ENCODE measurements at regions not wholly inside any gene's neighbourhood (a gene's known extent, or its start where the extent isn't known, plus 50 kb on each side); places are given as distances from the start of the nearest gene placed in this dataset.
"Not testable (repeated sequence)": the region's sequence is repeated elsewhere in the genome, so short reads cannot be mapped to it uniquely, and the experiment has no call there.

DNA sequence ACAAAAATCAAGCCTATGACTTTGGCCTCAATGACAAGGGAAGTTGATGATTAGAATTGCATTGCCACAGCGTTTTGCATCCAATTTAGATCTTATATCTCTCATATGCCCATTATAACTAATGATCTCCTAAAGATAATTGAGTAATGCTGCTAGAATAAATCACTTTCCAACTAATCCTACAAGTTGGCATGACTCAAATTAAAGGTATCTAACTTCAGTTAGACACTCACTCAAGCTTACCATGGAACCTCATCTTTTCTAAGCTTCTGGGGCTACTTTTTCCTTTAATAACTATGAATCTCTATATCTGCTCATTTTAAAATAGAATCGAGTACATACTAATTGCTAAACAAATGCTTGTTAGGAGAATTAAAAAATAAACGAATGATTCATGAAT, 427.8 kb downstream of the BTG1 start:
- DNase-seq: no peak

DNA sequence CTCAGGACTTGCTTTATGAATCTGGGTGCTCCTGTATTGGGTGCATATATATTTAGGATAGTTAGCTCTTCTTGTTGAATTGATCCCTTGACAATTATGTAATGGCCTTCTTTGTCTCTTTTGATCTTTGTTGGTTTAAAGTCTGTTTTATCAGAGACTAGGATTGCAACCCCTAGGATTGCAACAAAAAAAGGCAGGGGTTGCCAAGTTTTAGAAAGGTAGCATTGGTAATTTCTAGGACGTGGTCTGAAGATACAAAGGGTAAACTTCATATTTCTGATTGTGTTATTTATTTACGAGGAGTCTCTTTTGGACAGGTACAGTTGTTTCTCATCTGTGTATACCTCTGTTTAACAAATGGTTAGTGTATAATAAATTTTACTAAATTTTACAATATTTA, 433.7 kb downstream of the BTG1 start:
- not testable (repeated sequence) for DNase-seq

DNA sequence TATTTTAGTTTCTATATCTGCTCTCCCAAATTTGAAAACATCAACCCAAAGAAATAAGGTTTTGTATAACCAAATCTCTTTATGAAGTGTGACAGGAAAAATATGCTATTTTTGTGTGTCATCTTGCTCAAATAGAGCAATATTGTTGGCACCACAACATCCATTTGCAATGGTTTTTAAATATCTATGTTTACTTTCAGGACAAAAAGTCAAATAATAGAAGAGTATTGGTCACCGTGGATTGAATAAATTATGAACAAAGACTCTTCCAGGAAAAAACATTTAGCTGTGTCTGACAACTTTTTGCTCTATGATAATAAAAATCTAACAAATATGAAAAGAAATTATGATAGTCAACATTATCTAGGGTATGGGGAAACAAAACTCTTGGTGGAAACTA, 439.2 kb downstream of the BTG1 start:
- DNase-seq: no peak

DNA sequence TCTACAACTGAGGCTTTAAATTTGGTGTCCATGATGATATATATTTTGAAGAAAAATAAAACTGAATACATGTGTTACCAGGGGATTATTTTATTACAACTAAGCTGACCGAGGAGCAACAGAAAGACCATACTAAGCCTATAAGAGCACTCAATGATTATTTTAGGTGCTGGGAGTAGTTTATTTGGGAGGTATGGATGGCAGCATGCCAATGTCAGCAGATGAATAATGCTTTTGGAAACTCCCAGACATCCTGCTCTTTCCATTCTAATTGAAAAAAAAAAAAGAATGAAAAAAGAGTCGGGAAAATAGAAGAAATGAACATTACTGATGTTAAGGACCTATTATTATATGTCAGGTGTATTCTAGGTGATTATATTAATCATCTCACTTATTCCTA, 441.2 kb downstream of the BTG1 start:
- DNase-seq: no peak

DNA sequence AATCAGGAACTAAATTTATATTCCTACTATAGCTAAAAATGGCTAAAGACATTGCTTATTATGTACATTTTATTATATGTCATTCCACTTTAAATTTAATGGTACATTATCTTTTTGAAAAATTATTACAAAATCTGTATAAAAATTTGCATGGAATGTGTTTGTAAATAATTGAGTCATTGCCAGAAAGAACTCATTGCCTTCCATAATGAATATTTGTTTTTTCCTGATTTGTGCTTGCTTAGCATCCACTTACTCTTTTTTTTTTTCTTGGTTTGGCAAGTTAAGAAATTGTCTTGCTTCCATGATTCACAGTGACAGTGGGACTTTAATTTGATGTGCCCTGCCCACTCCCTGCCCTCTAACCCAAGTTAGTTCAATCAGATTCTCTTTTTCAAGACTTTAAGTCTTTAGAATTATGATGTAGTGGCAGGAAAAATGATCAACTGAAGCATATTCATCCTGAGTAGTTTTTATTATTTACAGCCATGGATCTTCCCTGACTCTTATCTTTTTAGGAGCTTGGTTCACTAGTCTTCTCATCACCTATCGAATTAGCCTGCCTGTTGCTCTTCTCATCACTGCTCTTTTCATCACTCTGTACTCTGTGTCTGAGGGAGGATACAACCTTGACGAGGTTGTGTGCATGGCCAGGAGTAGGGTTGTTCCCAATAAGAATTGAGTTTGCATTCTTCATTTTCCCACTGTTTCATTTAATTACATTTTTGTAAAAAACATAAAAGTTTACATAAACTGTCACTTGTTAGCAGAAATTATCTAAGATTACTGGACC, 442.0 kb downstream of the BTG1 start:
- DNase-seq: no peak

DNA sequence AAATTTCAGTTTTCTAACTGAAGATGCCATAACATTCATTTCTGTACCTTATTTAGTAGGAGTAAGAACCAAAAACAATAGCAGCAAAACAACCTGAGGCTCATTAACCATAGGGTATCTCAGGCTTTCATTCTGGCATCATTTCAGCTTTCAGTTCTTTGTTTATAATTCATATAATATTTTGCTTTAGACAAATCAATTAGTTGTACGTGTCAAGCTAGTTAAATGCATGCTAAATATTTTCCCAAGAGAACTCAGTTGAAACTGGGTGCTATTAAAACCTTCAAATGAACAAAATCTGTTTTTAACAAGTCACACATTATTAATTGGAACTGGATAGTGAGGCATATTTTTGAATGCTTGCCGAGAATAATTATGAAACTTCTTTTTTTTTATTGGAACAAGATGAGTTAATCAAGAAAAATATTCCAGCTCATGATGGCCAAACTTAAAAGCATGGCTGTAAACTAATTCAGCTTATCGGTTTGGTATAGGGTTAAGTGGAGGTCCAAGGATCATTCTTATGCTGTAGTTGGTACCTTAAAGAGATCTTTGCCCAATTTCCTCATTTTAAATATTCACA, 442.7 kb downstream of the BTG1 start:
- DNase-seq: no peak

DNA sequence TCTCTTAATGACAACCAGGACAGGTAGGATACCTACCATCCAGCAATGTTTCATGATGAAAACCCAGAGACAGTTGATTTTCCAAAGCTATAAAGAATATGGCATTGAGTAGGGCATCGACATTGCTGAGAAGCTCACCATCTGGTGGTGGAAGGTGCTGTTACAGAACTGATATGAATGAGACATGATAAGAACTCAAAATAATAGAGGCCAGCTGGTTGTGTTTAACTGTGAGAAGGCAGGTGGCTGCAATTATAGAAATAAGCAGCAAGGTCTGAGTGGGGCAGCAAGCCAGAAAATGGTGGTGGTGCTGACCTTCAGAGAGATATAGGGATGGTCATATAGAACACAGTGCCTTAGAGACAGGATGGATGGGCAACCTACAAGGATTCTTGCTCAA, 449.7 kb downstream of the BTG1 start:
- DNase-seq: peak; percentile 93

DNA sequence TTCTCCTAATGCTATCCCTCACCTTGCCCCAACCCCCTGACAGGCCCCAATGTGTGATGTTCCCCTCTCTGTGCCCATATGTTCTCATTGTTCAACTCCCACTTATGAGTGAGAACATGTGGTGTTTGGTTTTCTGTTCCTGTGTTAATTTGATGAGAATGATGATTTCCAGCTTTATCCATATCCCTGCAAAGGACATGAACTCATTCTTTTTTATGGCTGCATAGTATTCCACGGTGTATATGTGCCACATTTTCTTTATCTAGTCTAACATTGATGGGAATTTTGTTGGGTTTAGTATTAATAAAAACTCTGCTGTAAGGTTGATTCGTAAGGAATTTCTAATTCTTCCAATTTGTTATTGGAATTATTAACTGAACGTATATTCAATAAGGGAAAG, 450.2 kb downstream of the BTG1 start:
- DNase-seq: not testable (repeated sequence)

DNA sequence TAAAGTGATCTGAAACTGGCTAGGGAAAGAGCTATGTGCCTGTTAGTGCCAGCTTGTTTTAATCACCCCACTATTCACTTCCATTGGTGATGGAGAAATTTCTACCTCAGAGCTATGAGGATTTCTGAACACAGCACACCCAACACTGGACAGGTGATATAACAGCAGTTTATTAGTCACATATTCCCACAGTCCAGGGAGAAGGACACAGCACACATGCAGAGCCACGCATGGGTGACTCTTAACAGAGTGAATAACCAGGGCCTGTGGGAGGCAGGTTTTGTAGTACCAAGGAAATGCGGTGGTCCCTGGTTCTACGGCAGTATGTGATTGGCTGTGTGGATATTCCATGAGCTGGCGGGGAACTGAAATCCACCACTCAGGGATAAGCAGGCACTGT, 455.1 kb downstream of the BTG1 start:
- no peak for DNase-seq

DNA sequence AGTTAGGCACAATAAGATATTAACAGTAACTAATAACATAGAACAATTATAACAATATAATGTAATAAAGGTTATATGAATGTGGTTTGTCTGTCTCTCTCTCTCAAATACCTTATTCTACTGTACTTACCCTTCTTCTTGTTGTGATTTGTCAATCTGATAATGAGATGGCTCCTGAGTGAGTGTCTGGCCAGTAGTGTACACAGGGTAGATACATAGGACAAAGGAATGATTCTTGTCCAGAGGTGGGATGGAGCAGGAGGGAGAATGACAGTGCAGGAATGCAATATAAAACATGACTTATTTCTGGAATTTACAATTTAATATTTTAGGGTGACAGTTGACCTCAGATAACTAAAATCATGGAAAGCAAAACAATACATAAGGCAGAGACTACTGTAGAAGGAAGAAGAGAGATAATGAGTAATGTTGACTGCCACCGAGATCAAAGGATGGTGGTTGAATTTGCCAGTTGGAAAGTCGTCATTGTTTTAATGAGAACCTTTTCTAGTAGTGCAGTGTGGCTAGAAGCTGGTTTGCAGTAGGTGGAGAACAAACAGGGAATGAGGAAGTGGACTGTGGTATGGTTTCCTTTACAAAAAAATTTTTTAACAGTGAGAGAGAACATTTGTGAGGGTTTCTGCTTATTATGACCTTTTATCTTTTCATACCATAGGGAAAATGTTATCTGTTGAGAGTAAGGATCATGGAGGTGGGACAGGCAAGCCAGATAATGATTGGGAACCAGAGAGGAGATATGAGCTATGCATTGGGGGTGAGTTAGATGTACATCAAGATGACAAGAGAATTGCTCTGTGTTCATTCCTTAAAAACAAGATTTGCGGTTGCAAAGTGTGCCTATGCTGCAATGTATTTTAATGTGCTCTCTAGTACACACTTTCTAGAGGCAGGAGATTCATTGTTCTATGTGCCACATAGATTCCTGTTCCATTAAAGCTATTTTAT, 458.3 kb downstream of the BTG1 start:
- no peak for DNase-seq

DNA sequence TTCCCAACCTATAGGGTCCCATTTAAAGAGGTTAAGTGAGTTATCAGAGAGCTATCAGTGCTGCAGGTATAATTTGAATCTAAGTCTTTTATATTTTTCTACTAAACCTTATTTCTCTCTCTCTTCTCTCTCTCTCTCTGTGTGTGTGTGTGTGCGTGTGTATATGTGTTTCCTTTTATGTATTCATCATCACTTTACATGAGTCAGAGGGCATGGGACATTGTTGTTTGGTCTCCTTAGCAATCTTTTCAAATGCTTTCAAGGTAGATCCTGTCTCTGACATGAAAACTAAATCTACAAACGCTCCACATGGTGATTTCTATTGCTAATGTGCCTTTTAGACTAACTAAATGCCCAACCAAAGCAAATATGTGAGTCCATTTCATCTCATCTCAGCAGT, 459.7 kb downstream of the BTG1 start:
- no peak for DNase-seq

DNA sequence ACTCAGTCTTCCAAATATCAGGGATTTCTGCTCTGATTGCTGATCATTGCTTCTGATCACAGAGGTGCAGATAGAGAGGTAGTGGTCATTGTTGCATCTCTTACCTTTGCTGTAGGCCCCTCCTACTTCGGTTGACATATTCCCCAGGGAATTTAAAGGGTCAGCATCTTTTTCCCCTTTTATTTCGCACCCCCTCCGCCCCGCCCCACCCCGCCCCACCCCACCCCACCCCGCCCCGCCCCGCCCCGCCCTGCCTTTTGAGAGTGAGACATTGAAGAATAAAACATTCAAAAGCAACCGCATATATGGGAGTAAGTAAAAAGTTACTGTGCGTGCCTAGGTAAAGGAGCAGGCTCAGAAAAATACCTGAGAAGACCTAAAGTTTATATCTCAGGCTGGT, 463.9 kb downstream of the BTG1 start:
- no peak for DNase-seq

DNA sequence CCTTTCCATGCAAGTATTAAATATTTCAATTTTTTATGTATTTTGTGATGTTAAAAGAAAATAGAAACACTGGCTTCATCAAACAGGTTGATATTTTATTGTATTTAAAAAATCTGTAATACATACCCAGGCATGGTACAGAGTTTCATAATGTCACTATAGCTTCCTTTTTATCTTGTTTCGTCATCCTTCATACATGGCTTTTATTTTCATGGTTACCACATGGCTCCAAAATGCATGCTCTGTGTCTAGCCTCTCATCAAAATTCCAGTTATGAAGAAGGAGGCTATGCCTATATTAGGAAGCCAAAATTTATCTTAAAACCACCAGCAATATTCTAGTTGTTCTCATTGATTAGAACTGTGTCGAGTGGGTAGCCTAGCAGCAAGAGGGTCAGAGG, 464.8 kb downstream of the BTG1 start:
- DNase-seq: no peak

DNA sequence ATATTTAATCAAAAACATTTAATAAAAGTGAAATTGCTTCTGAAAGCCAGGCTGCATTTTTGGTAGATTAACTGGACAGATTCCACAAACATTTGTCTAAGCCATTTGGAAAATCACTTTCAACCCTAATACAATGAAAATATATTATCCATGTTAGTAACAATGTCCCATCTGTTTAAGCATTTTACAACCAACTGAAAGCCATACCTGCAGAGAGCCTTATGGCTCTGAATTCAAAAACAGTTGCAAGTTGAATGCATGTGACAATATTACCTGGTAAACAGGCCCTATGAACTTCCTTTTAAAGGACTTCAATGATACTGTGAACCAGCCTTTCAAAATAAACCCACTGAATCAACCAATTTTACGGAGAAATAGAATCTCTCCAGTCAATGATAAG, 468.1 kb downstream of the BTG1 start:
- no peak for DNase-seq

DNA sequence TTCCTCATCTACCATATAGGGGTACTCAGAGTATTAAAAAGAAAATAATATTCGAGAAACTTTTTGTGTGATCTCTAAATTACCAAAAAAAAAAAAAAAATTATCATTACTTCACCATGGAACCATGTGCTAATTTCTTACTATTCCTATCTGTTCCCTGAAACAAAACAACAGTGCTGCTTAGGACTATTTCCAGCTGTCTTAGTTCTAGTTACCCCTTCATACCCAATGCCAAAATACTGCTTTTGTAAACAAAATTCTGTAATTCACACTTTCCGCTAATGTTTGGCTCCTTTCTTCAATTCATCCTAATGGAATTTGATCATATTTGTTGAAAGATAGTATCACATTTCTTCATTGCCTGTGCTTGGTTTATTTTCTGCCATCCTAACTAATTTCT, 470.2 kb downstream of the BTG1 start:
- DNase-seq: no peak

DNA sequence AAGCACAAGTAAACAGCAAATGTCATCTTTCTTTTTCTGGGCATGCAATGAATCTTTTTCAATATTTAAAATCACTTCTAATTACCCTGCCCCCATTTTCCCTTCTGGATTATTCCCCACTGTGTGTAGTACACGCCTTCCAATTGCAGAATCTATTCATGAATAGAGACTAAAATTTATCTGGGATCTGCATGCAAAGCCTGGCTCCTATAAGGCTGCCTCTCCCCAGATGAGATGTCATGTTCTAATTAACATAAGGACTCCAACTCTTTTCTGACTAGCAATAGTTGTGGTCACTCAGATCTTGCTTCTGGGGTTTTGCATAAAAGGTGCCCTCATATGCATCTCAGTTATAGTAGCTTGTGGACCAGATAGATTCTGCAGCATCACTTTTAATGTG, 473.5 kb downstream of the BTG1 start:
- DNase-seq: no peak

DNA sequence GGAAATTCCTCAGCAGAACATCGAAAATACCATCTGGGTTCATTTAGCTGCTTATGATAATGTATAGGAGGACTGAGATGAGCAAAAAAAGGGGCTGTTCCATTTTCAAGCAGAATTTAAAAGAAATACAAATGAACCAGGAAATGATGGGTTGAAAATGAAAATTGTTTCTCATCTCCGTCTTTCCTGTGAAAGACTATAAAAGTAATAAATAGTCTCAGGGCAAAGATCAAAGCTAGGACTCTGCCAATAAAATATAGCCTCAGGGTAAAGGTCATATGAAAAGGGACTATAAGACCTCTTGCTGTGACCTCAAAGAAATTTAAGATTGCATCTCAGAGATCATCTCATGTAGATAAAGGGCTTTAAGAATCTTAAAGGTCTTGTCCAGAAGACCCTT, 478.0 kb downstream of the BTG1 start:
- no peak for DNase-seq

DNA sequence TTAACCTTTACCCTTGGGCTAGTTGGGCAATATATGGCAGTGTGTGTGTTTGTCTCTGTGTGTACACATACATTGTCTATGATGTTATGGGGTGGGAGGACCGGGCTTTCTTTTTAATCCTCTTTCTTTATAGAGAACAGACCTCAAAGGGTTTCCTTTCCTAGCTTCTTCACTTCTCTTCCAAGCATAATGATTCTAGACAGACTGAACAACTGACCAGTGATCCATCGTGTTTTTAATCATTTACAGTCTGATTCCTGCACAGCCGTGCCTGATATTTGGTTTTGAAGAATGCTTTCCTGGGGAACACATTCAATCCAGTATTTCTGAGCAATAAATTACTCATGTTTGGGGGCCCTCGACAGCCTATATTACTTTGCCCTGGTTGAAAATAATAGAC, 481.1 kb upstream of the DCN start:
- peak; percentile 87 for DNase-seq

DNA sequence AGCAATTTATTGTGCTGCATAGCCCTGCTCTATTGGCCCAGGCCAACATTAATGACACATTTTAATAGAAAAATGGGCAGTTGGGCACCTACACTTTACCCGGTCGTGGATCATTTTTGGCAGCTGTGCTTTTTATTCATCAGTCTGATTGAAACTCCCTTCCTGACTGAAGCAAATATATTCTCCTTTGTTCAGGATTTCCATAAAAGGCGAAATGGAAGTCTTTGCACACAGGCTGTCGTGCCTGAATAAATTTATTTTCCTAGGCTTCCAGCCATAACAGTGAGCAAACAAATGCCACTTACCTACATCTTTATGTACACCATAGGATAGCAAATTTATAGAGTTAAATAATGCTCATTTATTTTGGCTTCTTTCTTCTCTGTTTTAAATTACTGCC, 480.7 kb upstream of the DCN start:
- DNase-seq: peak; percentile 90

DNA sequence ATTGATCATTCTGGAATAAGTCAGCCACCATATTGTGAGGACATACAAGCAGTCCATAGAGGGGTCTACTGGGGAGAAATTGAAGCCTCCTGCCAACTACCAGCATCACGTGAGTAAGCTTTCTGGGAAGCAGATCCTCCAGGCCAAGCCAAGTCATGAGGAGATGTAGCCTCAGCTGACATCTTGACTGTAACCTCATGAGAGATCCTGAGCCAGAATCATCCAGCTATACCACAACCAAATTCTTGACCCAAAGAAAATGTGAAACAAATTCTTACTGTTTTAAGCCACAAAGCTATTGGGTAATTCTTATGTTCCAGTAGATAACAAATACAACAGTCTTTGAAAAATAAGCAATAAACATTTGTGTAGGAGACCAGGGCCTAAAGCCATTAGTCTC, 479.4 kb upstream of the DCN start:
- no peak for DNase-seq

DNA sequence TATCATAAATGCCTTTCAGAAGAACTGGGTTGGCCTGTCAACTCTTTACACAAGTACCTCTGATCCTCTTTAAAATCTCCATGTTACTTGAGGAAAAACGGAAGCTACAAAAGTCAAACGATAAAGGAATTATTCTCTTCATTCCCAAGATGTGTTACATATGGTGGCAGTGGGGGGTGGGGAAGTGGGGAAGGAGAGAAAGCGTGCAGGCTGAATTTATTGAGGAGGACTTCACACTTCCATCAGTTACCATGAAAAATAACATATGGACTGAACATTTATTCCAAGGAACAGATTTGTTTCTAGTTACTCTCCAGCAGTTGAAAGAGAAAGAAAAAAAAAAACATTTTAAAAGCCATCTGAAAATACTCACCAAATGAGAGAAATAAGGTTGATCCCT, 474.4 kb upstream of the DCN start:
- no peak for DNase-seq

DNA sequence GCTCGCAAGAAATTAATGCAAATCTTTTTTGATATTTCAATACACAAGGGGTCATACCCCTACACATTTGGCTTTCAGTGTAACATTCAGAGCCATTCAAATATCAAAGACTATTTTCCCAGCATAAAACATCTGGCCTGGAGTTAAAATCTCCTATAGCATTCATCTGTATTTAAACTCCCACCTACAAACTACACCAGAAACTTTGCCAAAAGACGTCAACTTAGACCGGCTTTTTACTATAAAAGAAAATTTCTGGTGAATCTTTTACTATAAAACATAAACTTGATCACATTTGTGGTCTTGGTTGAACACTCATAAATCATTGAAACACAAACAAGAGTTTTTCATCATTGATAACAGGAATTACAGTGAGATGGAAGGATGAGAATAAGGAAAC, 473.3 kb upstream of the DCN start:
- DNase-seq: no peak

DNA sequence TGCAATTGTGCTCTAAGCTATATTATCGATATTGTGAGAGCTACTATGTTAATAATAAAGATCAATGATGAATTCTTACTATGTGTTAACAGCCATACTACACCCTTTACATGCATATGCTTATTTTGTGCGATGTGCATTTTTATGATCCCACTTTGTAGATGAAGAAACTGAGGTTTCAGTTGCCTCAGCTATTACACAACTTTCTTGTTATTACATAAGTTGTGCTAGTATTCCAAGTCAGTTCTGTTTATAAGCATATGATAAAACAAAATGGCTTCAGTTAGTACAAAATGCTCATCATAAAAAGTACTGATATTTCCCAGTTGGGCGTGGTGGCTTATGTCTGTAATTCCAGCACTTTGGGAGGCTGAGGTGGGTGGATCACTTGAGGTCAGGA, 471.5 kb upstream of the DCN start:
- DNase-seq: no peak

DNA sequence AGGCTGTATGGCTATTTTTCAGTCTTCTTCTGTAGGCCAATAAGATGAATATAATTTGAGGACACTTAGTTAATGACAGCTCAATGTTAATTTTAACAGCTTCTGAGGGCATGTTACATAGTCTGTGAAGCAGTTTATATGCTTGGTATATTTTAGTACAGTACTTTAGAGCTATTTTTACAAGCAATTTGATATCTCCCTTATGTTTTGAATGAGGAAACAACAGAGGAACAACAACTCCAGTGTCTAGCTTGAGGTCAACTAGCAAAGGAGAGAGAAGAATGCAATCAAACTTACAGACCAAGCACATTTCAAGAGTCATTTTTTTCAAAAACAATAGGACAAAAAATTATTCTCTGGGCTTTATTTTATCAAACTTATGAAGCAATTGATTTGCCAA, 469.1 kb upstream of the DCN start:
- DNase-seq: no peak

All from NCI-H146 (cell line).